HG03354 (cell line): ENCODE measurements at regions not wholly inside any gene's neighbourhood (a gene's known extent, or its start where the extent isn't known, plus 50 kb on each side); places are given as distances from the start of the nearest gene placed in this dataset.
"Not testable (repeated sequence)": the region's sequence is repeated elsewhere in the genome, so short reads cannot be mapped to it uniquely, and the experiment has no call there.

Source experiments
- ATAC-seq: cut with Tn5 transposase; IDR thresholded peaks from one replicate; pipeline ENCODE4 v1.9.1; 2021; ENCODE audit warnings: mild to moderate bottlenecking; ENCODE audit not compliant: unreplicated experiment, poor library complexity, severe bottlenecking

DNA sequence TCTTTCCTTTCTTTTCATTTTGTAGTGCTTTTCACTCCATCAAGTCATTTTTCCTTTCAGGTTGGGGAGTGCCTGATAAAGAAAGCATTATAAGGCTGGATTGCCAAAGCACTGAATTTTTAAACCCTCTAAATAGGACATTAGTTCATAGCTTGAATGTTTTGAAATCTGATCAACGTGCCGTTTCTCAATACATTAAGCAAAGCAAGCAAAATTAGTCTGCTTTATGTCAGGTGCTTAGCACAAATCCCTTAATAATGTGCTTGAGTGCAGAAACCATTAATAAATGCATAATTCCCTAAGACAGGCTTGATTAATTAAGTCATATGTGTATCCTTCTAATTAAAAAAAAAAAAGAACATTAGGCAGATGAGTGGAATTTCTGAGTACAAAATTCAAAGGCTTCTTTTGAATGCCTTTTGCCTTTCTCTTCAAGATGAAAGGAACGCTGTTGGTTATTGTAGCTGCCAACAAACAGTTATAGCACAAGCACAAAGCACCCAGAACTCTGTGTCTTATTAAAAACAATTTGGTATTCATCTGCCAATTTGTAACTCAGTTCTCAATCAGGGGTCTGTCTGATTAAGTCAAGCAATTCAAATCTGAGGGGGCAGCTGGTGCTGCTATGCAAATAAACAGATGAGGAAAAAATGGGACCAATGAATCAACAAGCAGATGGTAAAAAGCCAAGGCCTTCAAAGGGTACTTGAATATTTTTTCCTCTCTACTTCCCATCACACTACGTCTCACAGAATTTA lies 233.7 kb downstream of the TLE1 start:
- ATAC-seq: no peak

DNA sequence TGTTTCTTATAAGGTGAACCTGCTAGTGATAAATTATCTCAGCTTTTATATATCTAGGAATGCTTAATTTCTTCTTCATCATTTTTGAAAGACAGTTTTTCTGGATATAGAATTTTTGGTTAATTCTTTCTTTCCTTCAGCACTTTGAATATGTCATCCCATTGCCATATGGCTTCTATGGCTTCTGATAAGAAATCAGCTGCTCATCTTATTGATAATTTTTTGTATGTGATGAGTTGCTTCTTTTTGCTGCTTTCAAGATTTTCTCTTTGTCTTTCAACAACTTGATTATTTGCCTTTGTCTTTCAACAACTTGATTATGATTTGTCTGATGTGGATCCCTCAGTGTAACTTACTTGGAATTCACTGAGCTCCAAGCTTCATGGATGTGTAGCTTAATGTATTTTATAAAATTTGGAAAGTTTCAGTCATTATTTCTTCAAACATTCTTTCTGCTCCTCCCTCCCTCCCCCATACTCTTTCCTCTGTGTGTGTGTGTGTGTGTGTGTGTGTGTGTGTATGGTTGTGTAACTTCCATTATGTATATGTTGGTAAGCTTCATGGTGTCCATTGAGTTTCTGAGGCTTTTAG lies 243.9 kb downstream of the TLE1 start:
- ATAC-seq: no peak

DNA sequence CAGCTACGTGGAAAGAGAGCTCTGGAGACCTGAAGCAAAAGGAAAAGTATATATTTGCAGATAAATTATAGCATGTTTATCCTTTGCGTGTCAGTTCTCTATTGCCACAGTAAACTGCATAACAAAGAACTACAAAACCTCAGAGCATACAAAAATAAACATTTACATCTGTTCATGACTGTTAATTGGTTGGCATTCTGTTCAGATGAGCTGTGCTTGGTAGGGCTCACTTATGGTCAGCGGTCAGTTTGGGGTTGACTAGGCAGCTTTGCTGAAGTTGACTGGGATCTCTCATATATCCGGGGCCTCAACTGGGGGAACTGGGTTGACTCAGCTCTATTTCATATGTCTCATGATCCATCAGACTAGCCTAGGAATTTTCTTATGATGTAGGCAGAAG lies 257.7 kb downstream of the TLE1 start:
- no peak for ATAC-seq

DNA sequence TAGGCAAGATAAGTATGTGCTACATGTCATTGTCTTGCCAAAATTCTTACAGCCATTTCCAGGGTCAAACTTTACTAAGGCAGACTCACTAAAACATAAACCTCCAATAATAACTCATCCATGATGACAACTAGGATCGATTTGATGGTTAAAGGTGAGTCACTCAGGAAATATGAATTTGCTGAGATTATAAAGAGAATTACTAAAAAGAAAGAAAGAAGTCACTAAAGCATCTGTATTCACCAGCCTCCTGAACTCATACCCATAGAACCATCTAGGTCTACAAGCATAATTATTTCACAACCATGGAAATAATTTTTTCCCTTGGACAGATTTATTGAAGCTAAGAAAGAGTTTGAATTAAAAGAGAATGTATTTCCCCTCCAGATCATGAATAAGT lies 258.6 kb downstream of the TLE1 start:
- no peak for ATAC-seq

DNA sequence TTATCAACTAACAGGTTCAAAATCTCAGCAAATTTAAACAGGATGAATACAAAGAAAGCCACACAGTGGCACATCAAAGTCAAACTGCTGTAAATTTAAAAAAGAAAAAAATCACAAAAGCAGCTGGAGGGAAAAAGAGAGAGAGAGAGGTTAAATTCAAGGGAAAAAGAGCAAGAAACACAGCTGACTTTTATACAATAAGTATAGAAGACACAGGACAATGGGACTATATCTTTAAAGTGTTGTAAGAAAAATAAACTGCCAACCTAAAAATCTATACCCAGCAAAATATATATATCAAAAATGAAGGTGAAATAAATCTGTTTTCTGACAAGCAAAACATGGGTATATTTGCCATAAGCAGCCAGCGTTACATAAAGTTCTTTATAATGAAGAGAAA lies 261.5 kb downstream of the TLE1 start:
- no peak for ATAC-seq

DNA sequence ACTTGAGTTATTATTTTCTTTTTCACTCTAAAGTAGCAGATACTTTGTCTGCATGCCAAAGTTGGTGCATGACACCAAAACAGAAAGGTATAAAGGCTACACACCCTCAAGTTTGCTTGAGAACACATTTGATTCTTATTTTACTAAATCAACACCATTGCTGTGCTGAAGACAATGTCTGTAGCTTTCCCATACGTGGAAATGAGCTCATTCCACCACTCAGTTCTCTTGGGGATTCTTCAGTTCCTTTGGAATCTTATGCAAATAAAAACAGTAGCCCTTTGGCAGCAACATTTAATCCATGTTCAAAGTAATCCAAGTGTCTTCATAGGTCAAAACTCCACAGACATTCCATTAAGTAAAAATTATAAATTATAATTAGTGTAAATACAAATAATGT lies 264.9 kb downstream of the TLE1 start:
- ATAC-seq: no peak

DNA sequence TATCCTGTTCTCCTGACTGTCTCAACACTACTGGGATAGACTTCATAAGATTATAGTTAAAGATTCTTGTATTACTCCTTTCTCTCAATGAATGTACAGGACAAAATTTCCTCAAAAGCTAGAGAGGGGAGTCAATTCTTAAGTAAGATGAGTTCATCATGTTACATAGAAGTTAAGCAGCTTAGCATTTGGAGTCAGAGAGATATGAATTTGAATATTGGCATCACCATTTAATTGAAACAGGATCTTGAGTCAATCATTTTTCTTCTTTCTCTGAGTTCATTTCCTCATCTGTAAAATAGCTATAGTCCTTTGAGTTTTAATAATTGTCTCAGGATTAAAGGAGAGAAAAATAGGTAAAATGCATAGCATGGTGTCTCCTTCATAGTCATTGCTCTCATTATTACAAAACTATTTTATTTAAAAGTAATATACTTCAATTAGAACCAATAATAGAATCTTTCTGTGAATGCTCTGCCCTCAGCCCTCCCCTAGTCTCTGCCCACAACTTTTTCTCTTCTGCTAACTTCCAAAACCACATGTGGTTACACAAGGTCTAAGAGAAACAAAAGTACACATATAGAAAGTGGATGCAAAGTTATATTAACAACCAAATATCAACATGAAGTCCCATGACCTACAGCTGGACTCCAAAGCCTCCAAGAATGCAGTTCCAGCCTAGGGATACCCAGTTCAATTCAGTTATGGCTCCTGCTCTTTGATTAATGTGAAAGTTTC lies 265.6 kb downstream of the TLE1 start:
- ATAC-seq: no peak

DNA sequence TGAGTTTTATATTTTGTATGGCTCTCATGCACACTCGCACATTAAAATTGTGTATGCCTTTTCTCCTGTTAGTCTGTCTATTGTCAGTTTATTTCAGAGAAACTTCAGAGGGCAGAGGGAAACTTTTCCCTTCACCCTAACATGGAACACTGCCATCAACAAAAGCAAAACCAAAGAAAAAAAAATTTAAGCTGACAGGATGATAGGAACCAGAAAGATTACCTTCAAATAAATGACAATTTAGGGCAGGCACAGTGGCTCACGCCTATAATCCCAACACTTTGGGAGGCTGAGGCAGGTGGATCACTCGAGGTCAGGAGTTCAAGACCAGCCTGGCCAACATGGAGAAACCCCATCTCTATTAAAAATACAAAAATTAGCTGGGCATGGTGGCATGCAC lies 268.3 kb downstream of the TLE1 start:
- ATAC-seq: not testable (repeated sequence)

DNA sequence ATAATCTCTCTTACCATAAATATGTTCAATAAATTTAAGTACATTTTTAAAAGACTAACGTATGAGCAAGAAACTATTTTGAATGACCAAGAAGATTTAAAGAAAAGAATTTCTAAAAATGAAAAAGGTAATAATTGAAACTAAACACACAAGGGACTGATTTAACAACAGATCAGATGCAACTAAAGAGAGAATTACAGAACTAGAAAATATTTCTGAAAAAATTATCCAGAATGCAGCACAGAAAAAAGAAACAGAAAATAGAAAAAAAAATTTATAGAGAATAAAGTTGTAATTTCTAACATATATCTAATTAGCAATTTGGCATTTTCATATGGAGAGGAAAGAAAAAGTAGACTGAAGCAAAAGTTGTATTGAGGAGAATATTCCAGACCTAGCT lies 269.3 kb downstream of the TLE1 start:
- ATAC-seq: no peak

DNA sequence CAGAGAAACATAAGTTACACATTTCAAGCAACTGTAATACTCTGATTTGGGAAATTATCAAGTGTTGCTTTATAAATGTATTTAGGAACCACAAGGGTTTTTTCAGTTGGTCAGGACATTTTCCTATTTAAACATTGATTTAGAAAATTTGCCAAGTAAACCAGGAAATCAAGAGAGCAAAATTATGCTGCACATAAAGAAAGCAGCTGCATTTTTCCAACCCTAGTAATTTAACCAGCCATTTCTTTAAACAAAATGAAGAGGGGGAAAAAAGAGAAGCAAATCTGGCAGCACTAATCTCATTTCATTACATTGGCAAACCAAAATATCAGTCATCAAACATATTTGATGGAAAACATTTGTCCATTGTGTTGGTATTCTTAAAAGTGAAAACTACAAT lies 271.4 kb downstream of the TLE1 start:
- ATAC-seq: no peak

DNA sequence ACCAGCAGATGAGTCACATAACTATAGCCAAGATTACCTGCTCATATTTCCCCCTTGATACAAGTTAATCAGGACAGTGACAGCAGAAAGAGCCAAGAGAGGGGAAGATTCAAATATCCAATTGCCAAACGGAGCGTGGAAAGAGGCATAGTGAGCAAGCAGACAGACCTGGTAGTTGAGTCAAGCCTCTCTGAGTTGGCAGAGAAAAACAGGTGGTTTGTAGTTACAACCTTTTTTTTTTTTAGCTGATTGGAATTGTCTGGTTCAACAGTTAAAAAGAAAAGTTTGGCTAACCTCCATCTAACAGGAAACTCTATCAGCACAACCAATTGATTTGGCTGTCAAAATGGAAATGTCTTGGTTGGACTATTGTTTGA lies 272.1 kb downstream of the TLE1 start:
- no peak for ATAC-seq

DNA sequence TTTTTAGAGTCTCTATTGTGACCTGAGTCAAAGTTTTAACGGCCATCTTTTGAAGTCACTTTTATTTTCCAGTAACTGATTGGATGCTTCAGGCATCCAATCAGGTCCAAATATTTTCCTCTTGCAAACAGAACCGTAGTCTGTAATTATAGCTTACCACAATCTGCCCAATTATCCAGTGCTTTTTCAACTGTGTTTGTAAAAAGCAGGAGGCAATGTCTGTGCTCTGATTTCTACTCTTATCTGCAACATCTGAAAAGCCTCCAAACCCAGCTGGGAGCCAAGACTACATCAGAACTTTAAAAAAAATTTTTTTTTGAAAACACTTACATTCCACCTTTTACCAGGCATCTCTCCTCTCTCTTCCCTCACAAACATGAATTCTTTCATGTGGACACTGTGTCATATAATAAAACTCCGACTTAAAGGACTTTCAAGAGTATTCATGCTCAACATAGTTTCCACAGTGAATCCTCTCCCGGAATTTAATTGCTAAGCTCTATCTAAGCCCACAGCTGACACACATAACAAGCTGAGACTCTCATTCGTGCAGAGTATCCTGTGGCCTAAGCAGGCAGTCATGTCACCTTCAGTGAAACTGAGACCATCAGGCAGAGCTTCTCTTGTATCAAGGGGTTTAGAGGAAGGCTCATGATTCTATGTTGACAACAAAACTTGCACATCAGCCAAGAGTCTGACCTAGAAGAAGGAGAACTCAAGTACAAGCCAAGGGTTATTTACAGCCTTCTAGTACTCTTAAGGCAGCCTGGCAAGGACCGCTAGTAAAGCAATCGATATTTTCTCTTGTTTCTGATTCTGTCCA lies 272.7 kb downstream of the TLE1 start:
- ATAC-seq: no peak

DNA sequence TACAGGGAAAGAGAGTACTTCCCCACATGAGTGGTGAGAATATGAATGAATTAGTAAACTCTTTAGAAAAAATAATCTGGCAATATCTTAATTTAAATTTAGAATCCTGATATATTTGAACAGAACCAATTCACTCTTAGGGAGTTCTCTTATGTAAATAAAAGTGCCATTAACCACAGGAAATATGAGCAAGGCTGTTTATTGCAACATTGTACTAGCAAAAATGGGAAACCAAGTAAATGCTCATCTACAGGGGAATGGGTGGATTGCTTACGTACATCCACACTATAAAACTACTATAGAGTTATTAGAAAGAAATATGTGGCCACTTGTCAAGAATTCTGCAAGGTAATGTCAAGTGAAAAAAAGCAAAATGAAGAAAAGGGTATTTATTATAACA lies 274.5 kb downstream of the TLE1 start:
- ATAC-seq: no peak

DNA sequence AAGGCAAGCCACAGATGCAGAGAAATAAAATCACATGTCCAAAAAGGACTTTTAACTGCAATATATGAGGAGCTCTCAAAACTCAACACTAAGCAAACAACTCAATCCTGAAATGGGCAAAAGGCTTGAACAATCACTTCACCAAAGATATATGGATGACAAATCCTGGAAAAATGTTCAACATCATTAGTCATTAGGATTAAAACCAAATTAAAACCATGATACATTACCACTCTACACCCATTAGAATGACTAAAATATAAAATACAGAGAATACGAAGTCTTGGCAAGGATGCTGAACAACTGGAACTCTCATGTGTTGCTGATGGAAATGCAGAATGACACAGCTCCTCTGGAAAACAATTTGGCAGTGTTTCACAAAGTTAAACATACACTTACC lies 277.4 kb downstream of the TLE1 start:
- ATAC-seq: no peak

DNA sequence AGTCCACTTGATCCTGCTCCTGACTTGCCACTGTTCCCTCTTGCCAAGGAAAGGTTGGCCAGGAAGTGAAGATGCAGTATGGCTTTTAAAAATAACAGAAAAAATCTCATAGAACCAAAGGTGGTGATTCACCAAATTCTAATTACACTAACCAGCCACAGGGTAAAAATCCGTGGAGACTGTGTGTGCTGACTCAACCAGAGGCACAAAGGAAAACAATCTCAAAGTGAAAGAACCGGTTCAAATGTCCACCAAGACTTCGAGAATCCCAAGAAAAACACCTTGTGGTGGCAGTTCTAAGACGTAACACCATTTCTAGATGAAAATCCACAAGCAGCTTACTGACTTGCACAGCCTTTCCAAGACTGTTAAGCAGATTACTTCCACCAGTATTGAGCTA lies 279.1 kb downstream of the TLE1 start:
- no peak for ATAC-seq

DNA sequence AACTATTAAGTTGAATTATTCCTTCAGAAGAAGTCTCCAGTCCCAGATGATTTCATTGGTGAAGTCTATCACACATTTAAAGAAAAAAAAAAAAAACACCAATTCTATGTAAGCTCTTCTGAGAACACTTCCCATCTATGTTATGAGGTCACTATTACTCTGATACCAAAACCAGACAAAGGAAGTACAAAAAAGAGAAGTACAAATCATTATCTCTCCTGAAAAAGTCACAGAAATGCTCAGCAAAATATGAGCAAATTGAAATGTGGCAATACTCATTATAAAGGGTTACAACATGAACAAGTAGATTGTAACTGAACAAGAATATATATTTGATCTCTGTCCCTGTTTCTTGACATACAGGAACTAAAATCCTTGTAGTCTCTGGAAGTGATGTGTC lies 280.4 kb downstream of the TLE1 start:
- ATAC-seq: no peak

DNA sequence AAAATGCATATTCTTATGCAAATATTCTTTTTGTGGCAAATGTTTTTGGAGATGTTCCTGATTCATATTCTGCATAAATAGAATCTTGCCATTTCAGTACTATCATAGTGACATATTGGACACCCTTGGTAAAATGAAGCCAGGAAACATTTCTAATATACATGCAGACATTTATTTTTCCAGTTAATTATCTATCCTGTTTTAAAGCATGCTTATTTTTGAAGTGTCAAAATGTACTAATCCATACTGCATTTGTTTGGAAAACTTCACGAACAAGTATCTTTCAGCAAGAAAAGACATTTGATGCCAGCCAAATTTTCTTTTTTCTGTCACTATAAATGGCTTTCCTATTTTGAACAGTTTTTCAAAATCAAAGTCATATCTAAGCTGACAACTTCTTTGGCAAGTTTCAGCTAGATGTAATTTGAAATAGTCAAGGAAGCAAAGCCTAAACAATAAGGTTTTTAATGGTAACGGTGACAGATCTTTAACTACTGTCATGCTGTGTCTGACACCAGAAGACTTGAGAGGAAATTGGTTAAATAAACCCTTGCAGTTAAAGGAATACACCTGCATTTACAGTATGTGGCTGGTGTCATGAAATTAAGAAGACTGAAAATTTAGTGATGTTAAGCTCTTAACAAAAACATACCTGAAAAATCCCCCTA lies 284.3 kb downstream of the TLE1 start:
- ATAC-seq: no peak

DNA sequence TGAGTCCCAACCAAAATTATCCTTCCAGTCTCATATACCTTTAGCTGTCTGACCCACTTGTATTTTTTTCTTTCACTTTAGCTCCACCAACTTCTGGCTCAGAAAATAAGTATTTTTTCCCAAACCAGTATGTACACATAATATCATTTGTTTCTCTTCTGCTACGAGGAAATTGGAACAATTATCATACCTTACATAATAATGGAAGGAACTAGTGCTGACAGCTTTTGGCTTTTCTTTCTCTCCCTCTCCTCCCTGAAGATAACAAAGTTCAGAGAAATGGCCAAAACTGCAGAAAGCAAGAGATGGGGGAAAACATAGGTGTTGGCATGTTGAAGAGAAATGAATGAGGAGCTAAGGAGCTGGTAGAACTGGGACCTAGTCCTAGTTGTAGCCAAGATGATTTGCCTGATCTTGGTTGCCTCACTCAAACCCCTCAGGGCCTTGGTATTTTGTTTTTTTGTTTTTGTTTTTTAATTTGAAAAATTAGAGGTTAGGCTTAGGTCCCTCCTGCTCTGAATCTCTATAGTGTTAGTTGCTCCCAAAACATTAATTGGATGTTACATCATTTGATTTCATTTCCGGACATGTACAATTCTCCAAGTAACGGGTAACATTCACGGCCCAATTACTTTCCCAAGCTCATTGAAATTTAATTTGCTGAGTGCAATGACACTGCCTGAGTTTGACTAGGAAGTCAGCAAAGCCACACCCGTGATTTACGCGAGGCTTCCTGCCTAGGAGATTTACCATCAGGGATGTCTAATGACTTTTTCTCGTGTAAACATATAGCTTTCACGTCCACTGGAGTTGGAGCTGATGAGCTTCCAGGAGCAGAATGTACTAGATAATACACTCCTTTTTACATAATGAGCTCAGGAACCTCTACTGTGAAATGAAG lies 291.6 kb downstream of the TLE1 start:
- no peak for ATAC-seq

DNA sequence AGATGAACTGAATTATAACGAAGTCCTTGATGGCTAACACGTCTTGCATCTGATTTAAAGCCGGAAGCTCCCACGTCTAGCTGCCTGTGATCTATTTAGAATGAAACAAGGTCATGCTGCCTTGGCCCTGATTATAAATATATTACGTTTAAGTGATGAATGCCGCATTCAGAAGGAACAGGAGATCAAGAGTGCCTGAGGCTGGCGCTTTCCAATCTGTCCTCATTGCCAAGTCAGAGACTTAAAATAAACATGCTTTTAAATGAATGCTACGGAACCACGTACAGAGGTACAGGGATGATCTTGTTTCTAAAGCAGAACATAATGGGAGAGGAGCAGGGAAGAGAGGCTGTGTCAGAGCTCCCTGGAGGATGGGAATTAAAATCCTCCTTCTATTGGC lies 292.8 kb downstream of the TLE1 start:
- ATAC-seq: no peak
